Heart left ventricle (tissue), 13 donors: ENCODE measurements at regions not wholly inside any gene's neighbourhood (a gene's known extent, or its start where the extent isn't known, plus 50 kb on each side); places are given as distances from the start of the nearest gene placed in this dataset.

ENCODE experiments used
- CTCF ChIP-seq, 12 donors: fragments of 200-600 bp; sonication (generic) in 4 of 12; IDR thresholded peaks; one replicate each; pipeline versions ENCODE4 v1.5.0 to v1.8.0; 2018 to 2022; ENCODE audit warnings: antibody characterized with exemption in 12 of 12, mild to moderate bottlenecking in 5 of 12
- POLR2A ChIP-seq, 2 donors: fragments of 450-650 bp; IDR thresholded peaks; one replicate each; pipeline ENCODE4 v1.6.1; 2017; ENCODE audit warnings: antibody characterized with exemption in 2 of 2, mild to moderate bottlenecking in 2 of 2, moderate library complexity in 2 of 2
- donor health status: ischemic (EF 13 %, LVEDD 7.1; RV severe dilation, severe dysfunction).
- donor health status: DM: no; HTN: yes; CAD: no.
- donor health status: DM: no; HTN: no; CAD: no.
- donor health status: ischemic (EF 25% LVEDD 6.9; RV normal size, moderate dysfunction).
- donor health status: ischemic (EF 25% LVEDD 5.7; RV mildly dilated, moderate dysfunction).
- donor health status: ischemic (EF 35%, LVEDD 5.7; RV mildly dilated, moderate dysfunction).
- donor health status: nonischemic (EF 11% LVEDD 7.7; RV severe dilation, severe dysfunction).
- donor health status: DM: yes; HTN: yes; CAD: no.
- donor health status: PGD.
- donor health status: ischemic (EF 29% LVEDD 5.4; RV normal size, mild dysfunction).
- donor health status: nonischemic (EF 23%, LVEDD 6.1; RV moderate dilation, normal function).

DNA sequence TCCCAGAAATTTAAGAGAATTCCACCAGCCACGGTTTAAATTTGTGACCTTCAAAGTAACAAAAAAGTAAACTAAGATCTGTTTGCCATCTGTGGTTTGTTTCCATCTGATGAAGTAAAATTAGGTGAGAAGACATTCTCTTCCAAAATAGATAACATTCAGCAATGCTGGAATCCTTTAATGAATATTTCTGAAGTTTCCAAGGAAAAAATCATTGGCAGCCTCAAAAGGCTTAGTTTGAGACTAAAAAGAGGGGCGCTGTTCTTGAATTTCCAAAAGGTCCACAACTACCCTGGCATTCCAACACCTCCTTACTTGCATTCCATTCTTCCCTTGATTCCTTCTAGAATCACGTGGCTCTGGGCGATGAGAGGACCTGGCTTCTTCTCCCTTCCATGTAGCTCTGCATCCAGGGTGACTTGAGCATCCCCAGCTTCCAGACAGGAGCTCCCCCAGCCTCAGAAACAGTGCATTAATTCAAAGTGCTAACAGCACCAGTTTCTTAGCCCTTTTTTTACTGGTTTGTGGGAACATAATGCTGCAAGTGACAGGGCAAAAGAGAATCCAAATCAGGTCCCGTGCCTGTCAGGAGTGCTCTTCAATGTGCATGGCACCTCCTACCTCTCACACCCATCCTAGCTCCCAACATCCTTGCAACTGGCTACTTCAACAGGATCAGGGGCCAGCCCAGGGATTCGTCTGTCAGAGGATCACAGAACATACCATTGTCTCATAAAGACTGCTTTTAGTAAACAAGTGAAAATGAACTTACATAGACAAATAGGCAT, 191.5 kb upstream of the S1PR3 start:
- TF ChIP-seq CTCF (IDR thresholded peaks at IDR 0.05) (no peak), POLR2A (IDR thresholded peaks at IDR 0.05) (no peak)
